GM12878 (cell line): ENCODE measurements at regions not wholly inside any gene's neighbourhood (a gene's known extent, or its start where the extent isn't known, plus 50 kb on each side); places are given as distances from the start of the nearest gene placed in this dataset.

Experiments used
- ATAC-seq: fragments of 200-7000 bp; cut with Tn5 transposase; 3 replicates; pipeline ENCODE4 v1.9.1; 2020; ENCODE audit warnings: mild to moderate bottlenecking, moderate library complexity
- BruUV-seq: library from RNA; stranded (reverse); fragments of 400-500 nt; replicated peaks from 2 replicates; lab custom pipeline; 2021; lab: Mats Ljungman, UMichigan
- CTCF ChIA-PET: fragments of 300-600 bp; sonication (Branson Sonifier 250); formaldehyde crosslinking; extraction: SDS; loops from one replicate; lab custom pipeline; 2021; ENCODE audit warnings: inconsistent platforms; lab: Yijun Ruan, JAX
- POLR2A ChIA-PET: fragments of 350-600 bp; formaldehyde crosslinking; extraction: SDS; loops from one replicate; lab custom pipeline; 2021; ENCODE audit warnings: inconsistent platforms; lab: Charles Lee
- RAD21 ChIA-PET: fragments of 300-600 bp; sonication (Branson Sonifier 250); formaldehyde crosslinking; loops from one replicate; lab custom pipeline; 2023; ENCODE audit warnings: antibody characterized with exemption; ENCODE audit not compliant: unreplicated experiment; lab: Charles Lee
- SMC1A ChIA-PET: fragments of 300-600 bp; sonication (Branson Sonifier 250); formaldehyde crosslinking; loops from one replicate; lab custom pipeline; 2023; ENCODE audit not compliant: unreplicated experiment, uncharacterized antibody; lab: Charles Lee
- DNase-seq: peaks from one replicate; pipeline ENCODE4 v3.0.0-alpha.2; 2011; ENCODE audit warnings: low read depth, low spot score
- FAIRE-seq: peaks from 3 replicates; lab custom pipeline; 2011; peaks lifted over from hg19 to GRCh38; lab: Jason Lieb, UNC
- H2AFZ ChIP-seq: 2 replicates; pipeline ENCODE4 v1.6.0; 2011; ENCODE audit warnings: low read depth, low read length, control low read depth; ENCODE audit not compliant: control insufficient read depth
- H3K27ac ChIP-seq: 2 replicates; pipeline ENCODE4 v1.5.1; 2011; ENCODE audit warnings: control low read depth; ENCODE audit not compliant: control insufficient read depth, insufficient read depth
- H3K27me3 ChIP-seq, 2 experiments: replicated peaks in 1 of 2; 2 replicates each; pipeline versions ENCODE4 v1.6.0 to v1.6.1; 2011; ENCODE audit warnings: low read length in 1 of 2; ENCODE audit not compliant: control insufficient read depth in 2 of 2, insufficient read depth in 2 of 2
- H3K36me3 ChIP-seq, 2 experiments: 2 replicates each; pipeline ENCODE4 v1.5.1; 2011; ENCODE audit warnings: low read length in 1 of 2; ENCODE audit not compliant: control insufficient read depth in 2 of 2, insufficient read depth in 2 of 2
- H3K4me1 ChIP-seq: 2 replicates; pipeline ENCODE4 v1.6.1; 2011; ENCODE audit warnings: mild to moderate bottlenecking, low read length, moderate library complexity, mixed read lengths; ENCODE audit not compliant: control insufficient read depth, insufficient read depth
- H3K4me2 ChIP-seq: 2 replicates; pipeline ENCODE4 v1.6.0; 2011; ENCODE audit warnings: control low read depth; ENCODE audit not compliant: control insufficient read depth, insufficient read depth
- H3K4me3 ChIP-seq: fragments of 200-600 bp; sonication (generic); 2 replicates; pipeline ENCODE4 v1.5.1; 2016
- H3K79me2 ChIP-seq: 2 replicates; pipeline ENCODE4 v1.6.0; 2011; ENCODE audit warnings: low read length; ENCODE audit not compliant: control insufficient read depth, insufficient read depth
- H3K9ac ChIP-seq: 2 replicates; pipeline ENCODE4 v1.8.0; 2011; ENCODE audit warnings: low read length, control low read depth, mixed read lengths; ENCODE audit not compliant: control insufficient read depth, insufficient read depth
- H3K9me3 ChIP-seq: replicated peaks from 3 replicates; pipeline ENCODE4 v1.5.1; 2011; ENCODE audit warnings: mild to moderate bottlenecking, low read length; ENCODE audit not compliant: control insufficient read depth, insufficient read depth
- H4K20me1 ChIP-seq: 2 replicates; pipeline ENCODE4 v1.6.0; 2011; ENCODE audit not compliant: control insufficient read depth, insufficient read depth
- BMI1 ChIP-seq: fragments of 450-650 bp; IDR thresholded peaks from 2 replicates; pipeline ENCODE4 v1.6.1; 2016; ENCODE audit warnings: mild to moderate bottlenecking, moderate library complexity, borderline replicate concordance
- CHD1 ChIP-seq: IDR thresholded peaks from 2 replicates; pipeline ENCODE4 v1.6.1; 2012; ENCODE audit warnings: low read depth, low read length, improper control_type of control experiment
- NFYB ChIP-seq: IDR thresholded peaks from 2 replicates; pipeline ENCODE4 v1.6.1; 2011; ENCODE audit warnings: low read depth, mild to moderate bottlenecking, low read length, improper control_type of control experiment, moderate library complexity; ENCODE audit not compliant: insufficient read depth
- PAX5 ChIP-seq: IDR thresholded peaks from 2 replicates; pipeline ENCODE4 v1.6.1; 2011; ENCODE audit warnings: low read depth, low read length, borderline replicate concordance
- RBBP5 ChIP-seq: fragments of 200-600 bp; sonication (generic); conservative IDR thresholded peaks from 2 replicates; pipeline ENCODE4 v1.6.1; 2016
- RFX5 ChIP-seq: IDR thresholded peaks from 2 replicates; pipeline ENCODE4 v1.6.1; 2011; ENCODE audit warnings: low read depth, low read length, improper control_type of control experiment
- WGBS: methylation state at CpG from one replicate; pipeline ENCODE4 v1.1.6; 2016; ENCODE audit warnings: low lambda C conversion rate; ENCODE audit not compliant: insufficient replicate concordance, insufficient coverage; ENCODE audit errors: missing lambda C conversion rate; 5-methylcytosine and 5-hydroxymethylcytosine counted together
- in situ Hi-C: fragments of 300-500 bp; cut with MboI; formaldehyde crosslinking; loops from 9 replicates; pipeline ENCODE4 v1.14.3; 2018; ENCODE audit warnings: mixed read lengths
- intact Hi-C: fragments of 100-400 bp; cut with micrococcal nuclease; formaldehyde crosslinking; loops from one replicate; pipeline ENCODE4 v1.14.2; 2022; ENCODE audit not compliant: unreplicated experiment
- TF ChIP-seq, protein P1 (sequence below): fragments of 450-650 bp; IDR thresholded peaks from 2 replicates; pipeline ENCODE4 v1.6.1; 2017; ENCODE audit warnings: antibody characterized with exemption, mild to moderate bottlenecking, moderate library complexity
- TF ChIP-seq, protein P2 (sequence below): fragments of 450-650 bp; IDR thresholded peaks from 2 replicates; pipeline ENCODE4 v1.6.1; 2016; ENCODE audit warnings: mild to moderate bottlenecking, moderate library complexity, borderline replicate concordance

DNA sequence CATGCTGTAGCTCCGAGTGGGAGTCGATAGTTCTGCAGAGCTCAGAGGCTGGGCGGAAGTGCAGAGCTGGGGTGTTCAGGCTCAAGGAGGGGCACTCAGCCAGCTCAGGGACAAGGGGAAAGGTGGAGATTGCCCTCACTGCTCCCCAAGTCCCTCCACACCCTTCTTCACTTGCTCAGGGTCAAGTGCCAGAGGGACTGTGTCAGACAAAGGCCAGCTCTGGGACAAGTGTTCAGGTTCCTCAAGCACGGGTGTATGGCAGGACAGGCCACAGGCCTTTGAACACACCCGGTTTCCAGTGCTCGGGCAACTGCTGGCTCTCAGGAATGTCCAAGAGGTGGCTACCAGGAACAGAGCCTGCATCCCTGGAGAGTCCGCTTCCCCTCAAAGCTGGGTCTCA, 293.0 kb upstream of the PODXL start:
- in situ Hi-C loops: no loop called here
- DNase-seq (no peak), FAIRE-seq (no peak), ATAC-seq (no peak)
- Histone ChIP-seq H3K4me3 (no peak overlapping the region), H3K9me3 (no peaks in the 10 kb centered on the region; the same call in 2 of the 3 replicates), H3K4me1 (no peaks in the 10 kb centered on the region), H3K36me3 (no peaks in the 10 kb centered on the region), H3K27me3 (peaks cover 0 to 1% of the 10 kb centered on the region in 2 experiments; a peak in 1 of 4 replicates), H2AFZ (no peak overlapping the region), H3K27ac (no peak overlapping the region), H3K9ac (no peak overlapping the region), H3K4me2 (no peak overlapping the region), H4K20me1 (no peaks in the 10 kb centered on the region), H3K79me2 (no peaks in the 10 kb centered on the region)
- ChIA-PET POLR2A (no interaction called here), RAD21 (no interaction called here), SMC1A (no interaction called here), CTCF (interaction anchor here (0.8 to 1.3 kb wide), 2 partner anchors 10 to 731 kb away, joined by 3 to 4 read pairs; no protein-coding TSS in a partner anchor)
- TF ChIP-seq, protein P1, sequence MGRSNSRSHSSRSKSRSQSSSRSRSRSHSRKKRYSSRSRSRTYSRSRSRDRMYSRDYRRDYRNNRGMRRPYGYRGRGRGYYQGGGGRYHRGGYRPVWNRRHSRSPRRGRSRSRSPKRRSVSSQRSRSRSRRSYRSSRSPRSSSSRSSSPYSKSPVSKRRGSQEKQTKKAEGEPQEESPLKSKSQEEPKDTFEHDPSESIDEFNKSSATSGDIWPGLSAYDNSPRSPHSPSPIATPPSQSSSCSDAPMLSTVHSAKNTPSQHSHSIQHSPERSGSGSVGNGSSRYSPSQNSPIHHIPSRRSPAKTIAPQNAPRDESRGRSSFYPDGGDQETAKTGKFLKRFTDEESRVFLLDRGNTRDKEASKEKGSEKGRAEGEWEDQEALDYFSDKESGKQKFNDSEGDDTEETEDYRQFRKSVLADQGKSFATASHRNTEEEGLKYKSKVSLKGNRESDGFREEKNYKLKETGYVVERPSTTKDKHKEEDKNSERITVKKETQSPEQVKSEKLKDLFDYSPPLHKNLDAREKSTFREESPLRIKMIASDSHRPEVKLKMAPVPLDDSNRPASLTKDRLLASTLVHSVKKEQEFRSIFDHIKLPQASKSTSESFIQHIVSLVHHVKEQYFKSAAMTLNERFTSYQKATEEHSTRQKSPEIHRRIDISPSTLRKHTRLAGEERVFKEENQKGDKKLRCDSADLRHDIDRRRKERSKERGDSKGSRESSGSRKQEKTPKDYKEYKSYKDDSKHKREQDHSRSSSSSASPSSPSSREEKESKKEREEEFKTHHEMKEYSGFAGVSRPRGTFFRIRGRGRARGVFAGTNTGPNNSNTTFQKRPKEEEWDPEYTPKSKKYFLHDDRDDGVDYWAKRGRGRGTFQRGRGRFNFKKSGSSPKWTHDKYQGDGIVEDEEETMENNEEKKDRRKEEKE: no peak
- TF ChIP-seq CHD1: no peak
- TF ChIP-seq RFX5: no peak
- TF ChIP-seq NFYB: no peak
- TF ChIP-seq, protein P2, sequence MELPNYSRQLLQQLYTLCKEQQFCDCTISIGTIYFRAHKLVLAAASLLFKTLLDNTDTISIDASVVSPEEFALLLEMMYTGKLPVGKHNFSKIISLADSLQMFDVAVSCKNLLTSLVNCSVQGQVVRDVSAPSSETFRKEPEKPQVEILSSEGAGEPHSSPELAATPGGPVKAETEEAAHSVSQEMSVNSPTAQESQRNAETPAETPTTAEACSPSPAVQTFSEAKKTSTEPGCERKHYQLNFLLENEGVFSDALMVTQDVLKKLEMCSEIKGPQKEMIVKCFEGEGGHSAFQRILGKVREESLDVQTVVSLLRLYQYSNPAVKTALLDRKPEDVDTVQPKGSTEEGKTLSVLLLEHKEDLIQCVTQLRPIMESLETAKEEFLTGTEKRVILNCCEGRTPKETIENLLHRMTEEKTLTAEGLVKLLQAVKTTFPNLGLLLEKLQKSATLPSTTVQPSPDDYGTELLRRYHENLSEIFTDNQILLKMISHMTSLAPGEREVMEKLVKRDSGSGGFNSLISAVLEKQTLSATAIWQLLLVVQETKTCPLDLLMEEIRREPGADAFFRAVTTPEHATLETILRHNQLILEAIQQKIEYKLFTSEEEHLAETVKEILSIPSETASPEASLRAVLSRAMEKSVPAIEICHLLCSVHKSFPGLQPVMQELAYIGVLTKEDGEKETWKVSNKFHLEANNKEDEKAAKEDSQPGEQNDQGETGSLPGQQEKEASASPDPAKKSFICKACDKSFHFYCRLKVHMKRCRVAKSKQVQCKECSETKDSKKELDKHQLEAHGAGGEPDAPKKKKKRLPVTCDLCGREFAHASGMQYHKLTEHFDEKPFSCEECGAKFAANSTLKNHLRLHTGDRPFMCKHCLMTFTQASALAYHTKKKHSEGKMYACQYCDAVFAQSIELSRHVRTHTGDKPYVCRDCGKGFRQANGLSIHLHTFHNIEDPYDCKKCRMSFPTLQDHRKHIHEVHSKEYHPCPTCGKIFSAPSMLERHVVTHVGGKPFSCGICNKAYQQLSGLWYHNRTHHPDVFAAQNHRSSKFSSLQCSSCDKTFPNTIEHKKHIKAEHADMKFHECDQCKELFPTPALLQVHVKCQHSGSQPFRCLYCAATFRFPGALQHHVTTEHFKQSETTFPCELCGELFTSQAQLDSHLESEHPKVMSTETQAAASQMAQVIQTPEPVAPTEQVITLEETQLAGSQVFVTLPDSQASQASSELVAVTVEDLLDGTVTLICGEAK: no peak
- TF ChIP-seq PAX5: no peak
- TF ChIP-seq RBBP5: no peak
- TF ChIP-seq BMI1: no peak
- no TSS peak for BruUV-seq
- intact Hi-C loops: no loop called here
- 17% methylated on average over 7 of the region's 7 CpGs for WGBS
